Inflammatory macrophage (primary cell): ENCODE measurements at regions not wholly inside any gene's neighbourhood (a gene's known extent, or its start where the extent isn't known, plus 50 kb on each side); places are given as distances from the start of the nearest gene placed in this dataset.

Experiments used
- DNase-seq, 2 donors: peaks; one replicate each; pipeline ENCODE4 v3.0.0-alpha.2; 2020 to 2022

DNA sequence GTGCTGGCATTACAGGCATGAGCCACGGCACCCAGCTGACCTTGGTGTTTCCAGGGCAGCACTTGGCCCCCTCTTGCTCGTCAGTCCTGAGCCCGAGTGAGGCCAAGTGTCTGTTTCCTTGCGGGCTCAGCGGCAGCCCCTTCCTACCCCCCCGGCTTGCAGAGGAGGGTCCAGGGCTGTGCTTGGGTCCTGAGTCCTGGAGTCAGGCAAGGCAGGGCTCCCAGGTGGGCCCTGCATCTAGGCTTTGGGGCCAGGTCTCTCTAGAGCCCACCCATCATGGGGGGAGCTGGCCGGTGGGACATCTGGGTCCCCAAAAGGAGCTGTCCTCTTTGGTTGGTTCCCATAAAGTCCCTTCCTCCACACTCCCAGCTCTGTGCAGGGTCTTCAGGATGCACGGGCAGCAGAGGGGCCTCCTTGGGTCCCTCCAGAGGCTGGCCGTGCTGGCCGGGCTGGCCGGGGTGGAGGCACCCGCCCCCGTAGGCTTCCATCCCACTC is 63.7 kb upstream of the HPCAL1 start:
- DNase-seq: no peak

DNA sequence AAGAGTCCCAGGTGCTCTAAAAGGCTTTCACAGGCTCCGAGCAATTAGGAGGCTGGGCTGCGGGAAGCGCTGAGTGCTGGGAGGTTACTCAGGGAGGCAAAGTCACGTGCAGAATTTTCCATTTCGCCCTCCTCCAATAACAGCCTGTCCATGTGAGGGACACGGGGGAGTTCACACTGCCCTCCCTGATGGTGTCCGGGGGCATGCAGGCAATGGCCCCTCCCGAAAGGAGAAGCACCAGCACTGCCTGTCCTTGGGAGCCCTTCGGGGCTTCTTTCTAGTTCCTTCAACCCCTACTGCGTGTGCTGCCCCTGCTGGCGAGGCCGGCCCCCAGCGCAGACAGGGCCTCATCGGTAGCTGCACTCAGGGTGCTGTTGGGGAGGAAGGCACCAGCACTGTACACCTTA is 63.1 kb upstream of the HPCAL1 start:
- DNase-seq: no peak

- DNase-seq: no peak
Observed at GRCh38 chr2:10240161-10240681, 62.5 kb upstream of the HPCAL1 start.

DNA sequence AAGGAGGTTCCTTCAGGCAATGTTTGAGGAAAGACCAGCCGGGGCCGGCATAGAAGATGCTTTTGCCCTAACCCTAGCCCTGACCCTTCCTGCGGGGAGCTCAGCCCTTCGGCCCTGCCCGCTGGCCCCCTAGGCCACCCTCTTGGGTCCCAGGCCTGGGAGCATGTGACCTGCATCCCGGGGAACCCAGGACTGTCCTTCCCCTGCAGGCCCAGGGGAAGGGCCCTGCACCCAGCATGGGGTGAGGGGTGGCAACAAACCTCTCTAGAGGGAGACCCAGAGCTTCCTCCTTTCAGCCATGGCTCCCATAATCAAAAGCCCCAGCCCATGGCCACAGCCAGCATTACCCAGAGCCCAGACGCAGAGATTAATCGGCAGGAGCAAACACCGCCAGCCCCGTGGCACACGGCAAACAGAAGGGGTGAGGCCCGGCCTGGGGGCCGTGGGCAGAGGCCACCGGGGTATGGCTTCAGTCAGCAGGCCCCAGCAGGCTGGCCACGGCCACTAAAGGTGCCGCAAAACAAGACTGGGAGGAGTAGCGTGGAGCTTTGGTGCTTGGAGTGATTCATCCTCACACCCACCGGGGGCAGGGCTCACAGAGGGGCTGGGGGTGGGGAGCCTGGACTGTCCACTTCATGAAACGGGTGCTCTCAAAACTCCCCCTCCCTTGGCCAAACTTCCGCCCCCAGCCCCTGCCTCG is 61.6 kb upstream of the HPCAL1 start:
- no peak for DNase-seq

DNA sequence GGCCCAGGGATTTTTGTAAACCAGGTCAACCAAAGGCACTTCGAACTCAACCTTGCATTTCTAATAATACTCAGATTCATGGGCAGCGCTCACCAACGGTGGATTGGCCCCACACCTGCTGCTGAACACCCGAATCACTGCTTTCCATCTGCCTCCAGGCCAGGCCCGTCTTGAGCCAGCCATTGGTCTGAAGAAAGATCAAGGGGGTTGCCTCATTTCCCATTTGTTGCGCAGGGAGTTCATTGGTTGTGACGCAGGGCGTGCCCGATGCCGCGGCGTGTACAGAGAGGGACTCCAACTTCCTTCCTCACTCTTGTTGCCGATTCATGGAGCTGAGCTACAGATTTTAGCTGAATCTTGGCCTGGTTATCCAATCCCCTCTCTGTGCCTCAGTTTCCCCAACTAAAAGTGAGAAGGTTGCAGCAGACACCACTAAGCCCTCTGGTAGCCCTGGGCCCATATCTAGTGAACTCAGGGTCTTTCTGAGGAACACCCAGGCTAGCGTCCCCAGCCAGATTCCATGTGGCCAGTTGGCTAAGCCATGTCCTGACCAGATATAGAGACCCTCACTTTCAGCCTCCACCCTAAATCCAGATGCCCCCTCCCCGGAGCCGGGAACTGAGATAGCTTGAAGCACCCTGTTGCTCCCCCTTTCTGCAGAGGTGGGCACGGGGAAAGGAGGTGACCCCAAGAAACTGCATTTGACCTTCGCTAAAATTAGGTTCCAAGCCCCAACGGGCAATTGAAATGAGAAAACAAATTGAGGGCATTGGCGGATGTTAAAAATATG is 60.9 kb upstream of the HPCAL1 start:
- peak; percentile 37 to 82 for DNase-seq

- DNase-seq: no peak
Observed at GRCh38 chr2:10242451-10242850, 60.3 kb upstream of the HPCAL1 start.

DNA sequence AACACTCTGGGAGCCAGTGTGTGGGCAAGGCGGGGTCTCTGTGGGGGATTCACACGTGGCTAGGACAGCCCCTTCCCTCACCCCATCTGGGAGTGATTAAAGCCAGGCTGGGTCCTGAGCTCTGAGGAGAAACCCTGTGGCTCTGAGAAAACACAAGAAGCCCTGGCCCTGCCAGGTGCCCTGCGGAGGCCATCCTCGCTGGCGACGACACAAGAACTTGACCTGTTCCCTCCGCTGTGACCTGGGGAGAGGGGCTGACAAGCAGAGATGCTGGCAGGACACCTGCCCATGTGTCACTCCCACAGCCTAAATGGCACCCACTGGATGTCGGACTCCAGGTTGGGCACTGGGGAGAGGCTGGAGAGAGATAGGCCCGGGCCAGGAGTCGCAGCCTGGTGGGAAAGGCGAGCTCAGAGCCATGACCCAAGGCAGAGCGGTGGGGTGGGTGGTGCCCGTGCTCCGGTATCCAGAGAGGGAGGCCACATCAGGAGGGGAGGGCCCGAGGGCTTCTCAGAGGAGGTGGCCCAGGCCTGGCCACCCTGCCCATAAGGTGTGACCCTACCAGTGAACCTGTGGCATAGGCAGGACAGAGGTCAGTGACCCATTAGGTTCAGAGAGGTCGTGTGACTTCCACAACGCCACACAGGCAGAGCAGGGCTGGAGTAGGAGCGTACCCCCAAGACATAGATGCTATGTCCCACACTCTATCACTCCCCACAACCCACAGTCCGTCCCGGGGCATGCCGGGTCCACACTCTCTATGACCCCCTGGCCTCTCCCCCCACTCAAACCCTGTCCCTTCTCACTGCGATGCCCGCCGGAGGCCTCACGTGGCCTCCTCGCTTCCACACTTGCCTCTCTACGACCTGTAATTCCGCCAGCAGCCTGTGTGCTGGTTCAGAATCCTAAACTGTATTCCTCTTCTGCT is 59.4 kb upstream of the HPCAL1 start:
- no peak for DNase-seq

DNA sequence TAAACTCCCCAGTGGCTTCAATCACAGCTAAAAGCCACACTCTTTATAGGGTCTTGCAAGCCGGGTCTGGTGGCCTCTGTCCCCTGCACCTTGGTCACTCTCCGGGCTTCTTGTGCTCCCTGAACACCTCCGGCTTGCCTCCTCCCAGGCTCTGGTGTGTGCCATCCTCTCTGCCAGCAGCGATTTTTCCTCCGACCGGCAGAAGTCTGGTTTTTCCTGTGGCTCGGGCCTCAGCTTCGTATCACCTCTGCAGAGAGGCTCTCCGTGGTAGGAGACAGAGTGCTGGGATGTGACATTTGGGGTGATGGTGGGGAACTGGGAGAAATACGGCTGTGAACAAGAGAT is 58.8 kb upstream of the HPCAL1 start:
- no peak for DNase-seq

- DNase-seq: no peak
Observed at GRCh38 chr2:10245021-10245420, 57.7 kb upstream of the HPCAL1 start.

GRCh38 chr2:10245661-10246060 is 57.0 kb upstream of the HPCAL1 start:
- no peak for DNase-seq

GRCh38 chr2:10246370-10246769 is 56.3 kb upstream of the HPCAL1 start:
- no peak for DNase-seq

- DNase-seq: no peak
Observed at GRCh38 chr2:10246831-10247230, 55.9 kb upstream of the HPCAL1 start.

DNA sequence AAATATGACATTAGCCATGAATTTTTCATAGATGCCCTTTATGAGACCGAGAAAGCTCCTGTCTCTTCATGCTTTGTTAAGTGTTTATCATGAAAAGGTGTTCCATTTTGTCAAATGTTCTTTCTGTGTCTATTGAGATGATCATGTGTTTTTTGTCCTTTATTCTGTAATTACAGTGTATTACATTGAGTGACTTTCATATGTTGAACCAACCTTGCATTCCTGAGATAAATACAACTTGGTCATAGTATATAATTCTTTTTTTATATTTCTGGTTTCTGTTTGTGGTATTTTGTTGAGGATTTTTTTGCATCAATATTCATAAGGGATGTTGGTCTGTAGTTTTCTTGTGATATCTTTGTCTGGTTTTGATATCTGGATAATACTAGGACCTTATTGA is 52.9 kb upstream of the HPCAL1 start:
- DNase-seq: no peak

DNA sequence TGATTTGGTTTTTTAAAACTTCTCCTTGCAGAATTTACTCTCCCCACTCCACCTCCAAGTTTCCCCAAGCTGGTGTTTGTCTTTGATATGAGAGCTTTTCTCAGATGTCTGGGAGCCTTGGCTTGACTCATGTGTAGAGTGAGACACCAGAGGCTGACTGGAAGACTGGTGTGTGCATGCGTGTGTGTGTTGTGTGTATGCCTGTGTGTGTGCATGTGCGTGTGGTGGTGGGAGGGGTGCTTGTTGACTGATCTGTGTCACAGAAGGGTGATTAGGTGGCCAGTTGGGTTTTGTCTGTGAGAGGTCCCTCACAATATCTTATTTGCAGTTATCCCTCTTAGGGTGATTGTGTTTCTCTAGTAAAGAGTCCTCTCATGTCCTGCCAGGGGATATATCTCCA is 50.5 kb upstream of the HPCAL1 start:
- no peak for DNase-seq

GRCh38 chr2:10252661-10253060 is 50.0 kb upstream of the HPCAL1 start:
- peak in 1 of 2 donors; percentile 1 for DNase-seq
